Stimulated activated naive CD8-positive, alpha-beta T cell treated with anti-CD3 and anti-CD28 coated beads, Interleukin-15, amount 100 ng/mL, for 72 hours (primary cell): ENCODE measurements at regions not wholly inside any gene's neighbourhood (a gene's known extent, or its start where the extent isn't known, plus 50 kb on each side); places are given as distances from the start of the nearest gene placed in this dataset.
"Not testable (repeated sequence)": the region's sequence is repeated elsewhere in the genome, so short reads cannot be mapped to it uniquely, and the experiment has no call there.

Source experiments
- ATAC-seq: fragments of 150-1000 bp; cut with Tn5 transposase; 2 replicates; pipeline ENCODE4 v1.10.0; 2021; ENCODE audit warnings: mild to moderate bottlenecking, moderate library complexity
- DNase-seq, 2 donors: peaks; one replicate each; pipeline ENCODE4 v3.0.0; 2021 to 2022
- H3K27ac Mint-ChIP-seq, 2 donors: one replicate each; pipeline ENCODE4 v1.8.0; 2022; ENCODE audit warnings: mild to moderate bottlenecking in 2 of 2, mixed read lengths in 2 of 2, moderate library complexity in 2 of 2
- H3K27me3 Mint-ChIP-seq: one replicate; pipeline ENCODE4 v1.8.0; 2022; ENCODE audit warnings: mixed read lengths
- H3K4me1 Mint-ChIP-seq: one replicate; pipeline ENCODE4 v1.8.0; 2022; ENCODE audit warnings: mild to moderate bottlenecking, mixed read lengths
- H3K4me3 Mint-ChIP-seq, 2 donors: one replicate each; pipeline ENCODE4 v1.8.0; 2022; ENCODE audit warnings: mild to moderate bottlenecking in 2 of 2, mixed read lengths in 2 of 2, moderate library complexity in 1 of 2
- H3K9me3 Mint-ChIP-seq, 2 donors: one replicate each; pipeline ENCODE4 v1.8.0; 2022; ENCODE audit warnings: mixed read lengths in 2 of 2

- no peaks in the 10 kb centered on the region for H3K27me3 Mint-ChIP-seq
- H3K9me3 Mint-ChIP-seq, result no peaks in the 10 kb centered on the region
- no peak overlapping the region for H3K4me3 Mint-ChIP-seq
- ATAC-seq (no peak), DNase-seq (no peak)
- peaks cover 49% of the 10 kb centered on the region for H3K4me1 Mint-ChIP-seq
- no peak overlapping the region for H3K27ac Mint-ChIP-seq
Observed at GRCh38 chr12:25324861-25325260, 74.1 kb upstream of the KRAS start.

GRCh38 chr12:25323581-25323982 is 72.9 kb upstream of the KRAS start:
- ATAC-seq (peak; percentile 56), DNase-seq (peak in 1 of 2 donors; percentile 16)
- Mint-ChIP-seq H3K4me1 (peaks cover 51% of the 10 kb centered on the region), H3K4me3 (peak overlapping the region; percentile 53 to 69), H3K27me3 (no peaks in the 10 kb centered on the region), H3K27ac (peak overlapping the region in 1 of 2 donors; percentile 55), H3K9me3 (no peaks in the 10 kb centered on the region)

GRCh38 chr12:25322918-25323531 is 72.3 kb upstream of the KRAS start:
- Mint-ChIP-seq H3K4me3 (peak overlapping the region; percentile 76 to 79), H3K27ac (peak overlapping the region; percentile 36 to 94), H3K27me3 (no peaks in the 10 kb centered on the region), H3K4me1 (peaks cover 48% of the 10 kb centered on the region), H3K9me3 (no peaks in the 10 kb centered on the region)
- ATAC-seq (no peak), DNase-seq (no peak)

DNA sequence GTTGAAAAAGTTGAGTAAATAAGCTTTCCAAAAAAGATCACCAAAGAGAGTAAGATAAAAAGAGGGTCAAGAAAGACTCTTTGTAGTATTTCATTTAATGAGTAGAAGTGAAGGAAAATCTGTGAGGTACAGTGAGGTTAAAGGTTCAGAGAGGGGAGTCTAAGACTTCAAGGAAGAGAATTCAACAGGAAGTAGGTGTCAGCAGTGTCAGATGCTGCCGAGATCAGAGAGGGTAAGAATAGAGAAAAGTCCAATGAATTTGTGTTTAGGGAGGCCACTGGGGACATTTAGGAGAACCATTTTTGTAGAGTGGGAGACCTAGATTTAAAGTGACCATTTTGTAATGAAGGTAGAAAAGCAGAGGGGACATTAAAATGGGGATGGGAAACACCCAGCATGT is 71.6 kb upstream of the KRAS start:
- no peak for ATAC-seq
- peak overlapping the region; percentile 76 to 79 for H3K4me3 Mint-ChIP-seq

DNA sequence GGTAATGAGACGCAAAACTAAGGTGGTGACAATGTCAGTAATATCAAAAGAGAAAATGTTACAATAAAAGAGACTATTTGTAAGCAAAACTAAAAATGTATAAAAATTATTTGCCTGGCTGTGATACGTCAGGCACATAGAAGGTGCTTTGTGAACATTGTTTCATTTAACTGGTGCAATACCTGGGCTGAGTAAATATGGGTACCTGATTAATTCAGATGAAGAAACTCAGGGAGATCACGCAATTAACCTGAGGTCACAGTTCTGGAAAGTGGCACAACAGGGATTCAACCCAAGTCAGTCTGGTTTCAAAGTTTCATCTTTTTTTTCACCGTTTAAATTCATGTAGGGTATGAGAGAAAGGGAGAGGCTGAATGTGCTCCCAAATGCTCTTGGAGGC is 71.0 kb upstream of the KRAS start:
- ATAC-seq (no peak), DNase-seq (no peak)
- Mint-ChIP-seq H3K4me3 (peak overlapping the region; percentile 76 to 79), H3K4me1 (peaks cover 46% of the 10 kb centered on the region), H3K27ac (no peak overlapping the region), H3K27me3 (no peaks in the 10 kb centered on the region), H3K9me3 (no peaks in the 10 kb centered on the region)

More for the DNA sequence above, 71.6 kb upstream of the KRAS start:
- no peak for DNase-seq
- no peaks in the 10 kb centered on the region for H3K27me3 Mint-ChIP-seq
- peak overlapping the region; percentile 36 to 94 for H3K27ac Mint-ChIP-seq
- peaks cover 46% of the 10 kb centered on the region for H3K4me1 Mint-ChIP-seq
- no peaks in the 10 kb centered on the region for H3K9me3 Mint-ChIP-seq

DNA sequence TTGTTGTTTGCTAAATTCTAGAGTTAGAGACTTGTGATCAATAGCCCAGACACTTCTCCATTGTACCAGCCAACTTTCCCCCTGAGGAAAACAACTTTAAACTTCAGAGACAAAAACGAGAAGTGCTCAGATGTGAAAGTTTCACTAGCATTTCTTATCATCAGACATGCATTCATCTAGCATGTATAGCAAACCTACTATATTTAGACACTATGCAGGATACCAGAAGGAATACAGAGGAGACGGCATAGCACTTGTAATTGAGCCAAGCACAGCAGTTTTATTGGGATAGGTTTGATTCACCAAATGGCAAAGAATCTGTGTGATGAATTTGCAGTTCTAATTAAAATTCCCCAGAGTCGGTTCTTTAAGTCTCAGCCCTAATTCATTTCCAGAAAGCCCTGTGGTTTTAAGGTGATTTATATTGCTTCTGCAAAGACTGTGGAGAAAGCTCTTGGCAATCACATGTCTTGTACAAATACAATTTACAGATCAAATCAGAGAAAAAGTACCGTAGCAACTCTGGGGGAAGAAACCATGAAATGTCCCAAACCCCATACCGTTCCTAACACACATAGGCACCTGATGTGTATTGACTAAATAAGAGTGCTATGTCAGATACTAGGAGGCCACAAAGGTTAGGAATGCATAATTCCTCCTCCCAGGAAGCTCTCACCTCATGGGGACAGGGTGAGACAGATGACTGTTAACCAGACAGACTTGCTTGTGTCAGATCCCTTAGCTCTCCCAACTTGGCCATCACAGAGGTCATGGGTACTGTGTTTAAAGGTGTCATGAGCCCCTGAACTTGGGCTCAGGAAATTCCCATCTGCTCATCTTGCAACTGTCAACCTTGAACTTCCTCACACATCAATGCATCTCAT is 69.6 kb upstream of the KRAS start:
- H3K4me1 Mint-ChIP-seq, result peaks cover 46% of the 10 kb centered on the region
- H3K4me3 Mint-ChIP-seq, result peak overlapping the region; percentile 42 to 58
- H3K9me3 Mint-ChIP-seq, result no peaks in the 10 kb centered on the region
- DNase-seq (no peak), ATAC-seq (peak; percentile 88)
- peak overlapping the region in 1 of 2 donors; percentile 44 for H3K27ac Mint-ChIP-seq
- no peaks in the 10 kb centered on the region for H3K27me3 Mint-ChIP-seq

DNA sequence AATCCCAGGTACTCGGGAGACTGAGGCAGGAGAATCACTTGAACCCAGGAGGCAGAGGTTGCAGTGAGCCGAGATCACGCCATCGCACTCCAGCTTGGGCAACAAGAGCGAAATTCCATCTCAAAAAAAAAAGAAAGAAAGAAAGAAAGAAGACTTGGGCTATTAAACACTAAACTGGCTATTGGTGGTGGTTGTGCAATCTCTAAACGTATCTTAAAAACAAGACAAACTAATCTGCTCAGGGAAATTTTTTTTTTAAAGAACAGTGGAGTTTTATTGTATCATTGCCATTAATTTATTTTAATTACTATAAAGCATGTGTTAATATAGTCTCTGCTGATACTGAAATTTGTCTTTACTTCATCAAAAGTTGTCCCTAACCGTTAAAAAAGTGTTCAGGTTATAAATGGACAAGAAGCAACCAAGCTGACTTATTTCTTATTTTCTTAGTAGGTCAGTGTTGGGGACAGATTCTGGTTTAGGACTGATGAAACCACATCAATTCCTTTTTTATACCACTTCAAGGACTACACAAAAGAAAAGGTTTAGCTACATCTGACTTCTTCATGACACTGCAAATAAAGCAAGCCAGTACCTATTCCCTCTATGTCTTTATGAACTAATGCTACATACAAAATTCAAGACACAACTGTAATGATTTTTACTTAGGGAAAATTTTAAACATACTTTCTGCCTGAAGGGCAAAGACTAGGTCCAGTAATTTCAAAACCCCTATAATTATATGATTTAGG is 68.7 kb upstream of the KRAS start:
- DNase-seq, result no peak
- H3K4me3 Mint-ChIP-seq, result peak overlapping the region in 1 of 2 donors; percentile 58
- no peaks in the 10 kb centered on the region for H3K27me3 Mint-ChIP-seq
- no peak for ATAC-seq
- no peaks in the 10 kb centered on the region for H3K9me3 Mint-ChIP-seq
- peaks cover 46% of the 10 kb centered on the region for H3K4me1 Mint-ChIP-seq
- H3K27ac Mint-ChIP-seq, result no peak overlapping the region

- H3K9me3 Mint-ChIP-seq, result no peaks in the 10 kb centered on the region
- no peak for ATAC-seq
- no peaks in the 10 kb centered on the region for H3K27me3 Mint-ChIP-seq
- H3K27ac Mint-ChIP-seq, result no peak overlapping the region
- no peak overlapping the region for H3K4me3 Mint-ChIP-seq
- H3K4me1 Mint-ChIP-seq, result peaks cover 29% of the 10 kb centered on the region
- no peak for DNase-seq
Observed at GRCh38 chr12:25317553-25317952, 66.8 kb upstream of the KRAS start.

DNA sequence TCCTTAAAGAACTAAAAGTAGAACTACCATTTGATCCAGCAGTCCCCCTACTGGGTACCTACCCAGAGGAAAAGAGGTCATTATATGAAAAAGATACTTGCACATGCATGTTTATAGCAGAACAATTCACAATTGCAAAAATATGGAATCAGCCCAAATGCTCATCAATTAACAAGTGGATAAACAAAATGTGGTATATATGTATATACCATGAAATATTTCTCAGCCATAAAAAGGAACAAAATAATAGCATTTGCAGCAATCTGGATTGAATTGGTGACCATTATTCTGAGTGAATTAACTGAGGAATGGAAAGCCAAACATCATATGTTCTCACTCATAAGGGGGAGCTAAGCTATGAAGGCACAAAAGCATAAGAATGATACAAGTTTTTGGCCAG is 64.7 kb upstream of the KRAS start:
- ATAC-seq, result no peak
- Mint-ChIP-seq H3K27me3 (no peaks in the 10 kb centered on the region), H3K4me1 (peaks cover 7% of the 10 kb centered on the region), H3K9me3 (peaks cover 8 to 9% of the 10 kb centered on the region in 2 donors), H3K27ac (no peak overlapping the region), H3K4me3 (no peak overlapping the region)
- DNase-seq, result no peak

DNA sequence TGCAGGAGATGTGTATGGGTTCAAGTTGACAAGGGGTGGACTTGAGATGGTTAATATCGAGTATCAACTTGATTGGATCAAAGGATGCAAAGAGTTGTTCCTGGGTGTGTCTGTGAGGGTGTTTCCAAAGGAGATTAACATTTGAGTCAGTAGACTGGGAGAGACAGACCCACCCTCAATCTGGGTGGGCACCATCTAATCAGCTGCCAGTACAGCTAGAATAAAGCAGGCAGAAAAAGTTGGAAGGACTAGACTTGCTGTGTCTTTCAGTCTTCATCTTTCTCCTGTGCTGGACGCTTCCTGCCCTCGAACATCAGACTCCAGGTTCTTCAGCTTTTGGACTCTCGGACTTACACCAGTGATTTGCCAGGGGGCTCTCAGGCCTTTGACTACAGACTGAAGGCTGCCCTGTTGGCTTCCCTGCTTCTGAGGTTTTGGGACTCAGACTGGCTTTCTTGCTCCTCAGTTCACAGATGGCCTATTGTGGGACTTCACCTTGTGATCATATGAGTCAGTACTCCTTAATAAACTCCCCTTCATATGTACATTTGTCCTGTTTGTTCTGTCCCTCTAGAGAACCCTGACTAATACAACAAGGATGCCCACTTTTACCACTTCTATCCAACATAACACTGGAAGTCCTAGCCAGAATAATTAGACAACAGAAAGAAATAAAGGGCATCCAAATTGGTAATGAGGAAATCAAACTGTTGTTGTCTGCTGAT is 62.7 kb upstream of the KRAS start:
- H3K27ac Mint-ChIP-seq, DNase-seq, H3K4me1 Mint-ChIP-seq, ATAC-seq, H3K9me3 Mint-ChIP-seq, H3K4me3 Mint-ChIP-seq, H3K27me3 Mint-ChIP-seq: not testable (repeated sequence)

DNA sequence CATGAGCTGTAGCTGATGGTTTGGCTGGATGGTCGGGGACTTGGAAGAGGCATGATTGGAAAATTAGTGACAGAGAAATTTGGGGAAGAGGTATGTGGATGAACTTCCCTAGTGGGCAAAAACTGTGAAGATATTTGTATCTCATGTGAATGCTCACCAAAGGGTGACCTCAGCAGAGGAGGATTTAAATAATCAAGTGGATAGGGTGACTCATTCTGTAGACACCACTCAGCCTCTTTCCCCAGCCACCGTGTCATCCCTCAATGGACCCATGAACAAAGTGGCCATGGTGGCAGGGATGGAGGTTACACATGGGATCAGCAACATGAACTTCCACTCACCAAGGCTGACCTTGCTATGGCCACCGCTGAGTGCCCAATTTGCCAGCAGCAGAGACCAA is 60.8 kb upstream of the KRAS start:
- Mint-ChIP-seq H3K9me3 (peaks cover 8 to 9% of the 10 kb centered on the region in 2 donors), H3K27ac (no peak overlapping the region), H3K4me1 (no peaks in the 10 kb centered on the region), H3K27me3 (no peaks in the 10 kb centered on the region), H3K4me3 (no peak overlapping the region)
- DNase-seq, result no peak
- ATAC-seq, result no peak

- H3K27ac Mint-ChIP-seq, H3K4me1 Mint-ChIP-seq, H3K4me3 Mint-ChIP-seq, DNase-seq, ATAC-seq, H3K27me3 Mint-ChIP-seq: not testable (repeated sequence)
- peaks cover 8 to 17% of the 10 kb centered on the region in 2 donors for H3K9me3 Mint-ChIP-seq
Observed at GRCh38 chr12:25310071-25310470, 59.3 kb upstream of the KRAS start.

GRCh38 chr12:25308756-25309155 is 58.0 kb upstream of the KRAS start:
- no peak for ATAC-seq
- Mint-ChIP-seq H3K4me1 (no peaks in the 10 kb centered on the region), H3K9me3 (peaks cover 8 to 17% of the 10 kb centered on the region in 2 donors), H3K27ac (no peak overlapping the region), H3K27me3 (no peaks in the 10 kb centered on the region), H3K4me3 (no peak overlapping the region)
- DNase-seq, result no peak

GRCh38 chr12:25307818-25308217 is 57.1 kb upstream of the KRAS start:
- DNase-seq, result no peak
- ATAC-seq, result no peak
- peaks cover 8 to 17% of the 10 kb centered on the region in 2 donors for H3K9me3 Mint-ChIP-seq
- no peaks in the 10 kb centered on the region for H3K4me1 Mint-ChIP-seq
- H3K27me3 Mint-ChIP-seq, result no peaks in the 10 kb centered on the region
- no peak overlapping the region for H3K27ac Mint-ChIP-seq
- H3K4me3 Mint-ChIP-seq, result no peak overlapping the region

DNA sequence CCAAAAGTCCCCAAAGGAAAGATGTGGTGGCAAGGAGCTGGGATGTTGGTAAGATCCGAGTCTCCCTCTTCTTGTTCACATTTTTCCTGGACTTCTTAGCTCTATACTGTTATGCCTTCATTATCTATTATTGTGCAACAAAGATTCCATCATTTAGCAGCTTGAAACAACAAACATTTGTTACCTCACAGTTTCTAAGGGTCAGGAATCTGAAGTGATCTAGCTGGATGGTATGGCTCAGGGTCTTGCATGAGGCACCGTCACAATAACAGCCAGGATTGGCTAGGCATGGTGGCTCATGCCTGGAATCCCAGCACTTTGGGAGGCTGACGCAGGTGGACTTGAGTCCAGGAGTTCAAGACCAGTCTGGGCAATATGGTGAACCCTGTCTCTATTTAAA is 51.1 kb upstream of the KRAS start:
- Mint-ChIP-seq H3K4me3 (no peak overlapping the region), H3K4me1 (no peaks in the 10 kb centered on the region), H3K9me3 (peaks cover 0 to 8% of the 10 kb centered on the region in 2 donors), H3K27ac (no peak overlapping the region), H3K27me3 (no peaks in the 10 kb centered on the region)
- DNase-seq (no peak), ATAC-seq (no peak)
